ENCODE measurements at regions not wholly inside any gene's neighbourhood (a gene's known extent, or its start where the extent isn't known, plus 50 kb on each side); places are given as distances from the start of the nearest gene placed in this dataset.

GRCh38 chr17:70420861-70421445 is 251.6 kb downstream of the KCNJ2 start:
- no peaks in the 10 kb centered on the region for H3K27me3 Mint-ChIP-seq (ENCODE audit: unreplicated experiment)
- intact Hi-C loops (cut with micrococcal nuclease; ENCODE audit: unreplicated experiment) = no loop called here
- no peaks in the 10 kb centered on the region for H3K4me1 Mint-ChIP-seq (ENCODE audit: low read depth, unreplicated experiment)
- BruUV-seq (replicated peaks) = no TSS peak
- H3K4me3 Mint-ChIP-seq (ENCODE audit: low read depth, unreplicated experiment) = no peak overlapping the region
- TF ChIP-seq, protein P1, sequence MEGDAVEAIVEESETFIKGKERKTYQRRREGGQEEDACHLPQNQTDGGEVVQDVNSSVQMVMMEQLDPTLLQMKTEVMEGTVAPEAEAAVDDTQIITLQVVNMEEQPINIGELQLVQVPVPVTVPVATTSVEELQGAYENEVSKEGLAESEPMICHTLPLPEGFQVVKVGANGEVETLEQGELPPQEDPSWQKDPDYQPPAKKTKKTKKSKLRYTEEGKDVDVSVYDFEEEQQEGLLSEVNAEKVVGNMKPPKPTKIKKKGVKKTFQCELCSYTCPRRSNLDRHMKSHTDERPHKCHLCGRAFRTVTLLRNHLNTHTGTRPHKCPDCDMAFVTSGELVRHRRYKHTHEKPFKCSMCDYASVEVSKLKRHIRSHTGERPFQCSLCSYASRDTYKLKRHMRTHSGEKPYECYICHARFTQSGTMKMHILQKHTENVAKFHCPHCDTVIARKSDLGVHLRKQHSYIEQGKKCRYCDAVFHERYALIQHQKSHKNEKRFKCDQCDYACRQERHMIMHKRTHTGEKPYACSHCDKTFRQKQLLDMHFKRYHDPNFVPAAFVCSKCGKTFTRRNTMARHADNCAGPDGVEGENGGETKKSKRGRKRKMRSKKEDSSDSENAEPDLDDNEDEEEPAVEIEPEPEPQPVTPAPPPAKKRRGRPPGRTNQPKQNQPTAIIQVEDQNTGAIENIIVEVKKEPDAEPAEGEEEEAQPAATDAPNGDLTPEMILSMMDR (IDR thresholded peaks at IDR 0.05; ENCODE audit: unreplicated experiment) = no peak
- DNase-seq = no peak
- peaks cover 11% of the 10 kb centered on the region for H3K9me3 Mint-ChIP-seq (ENCODE audit: low read depth, unreplicated experiment)
- no peaks in the 10 kb centered on the region for H3K36me3 Mint-ChIP-seq (ENCODE audit: insufficient read depth, unreplicated experiment)
- CTCF ChIA-PET = no interaction called here
- no peak overlapping the region for H3K27ac Mint-ChIP-seq (ENCODE audit: unreplicated experiment)

GRCh38 chr17:70422862-70423261 is 253.5 kb downstream of the KCNJ2 start:
- no peak overlapping the region for H3K4me3 Mint-ChIP-seq (ENCODE audit: low read depth, unreplicated experiment)
- H3K9me3 Mint-ChIP-seq (ENCODE audit: low read depth, unreplicated experiment) = peaks cover 13% of the 10 kb centered on the region
- H3K4me1 Mint-ChIP-seq (ENCODE audit: low read depth, unreplicated experiment) = no peaks in the 10 kb centered on the region
- DNase-seq = no peak
- intact Hi-C loops (cut with micrococcal nuclease; ENCODE audit: unreplicated experiment) = no loop called here
- no TSS peak for BruUV-seq (replicated peaks)
- H3K27ac Mint-ChIP-seq (ENCODE audit: unreplicated experiment) = no peak overlapping the region
- CTCF ChIA-PET = no interaction called here
- TF ChIP-seq, protein P1 (IDR thresholded peaks at IDR 0.05; ENCODE audit: unreplicated experiment) = no peak
- no peaks in the 10 kb centered on the region for H3K27me3 Mint-ChIP-seq (ENCODE audit: unreplicated experiment)
- no peaks in the 10 kb centered on the region for H3K36me3 Mint-ChIP-seq (ENCODE audit: insufficient read depth, unreplicated experiment)

GRCh38 chr17:70423562-70423961 is 254.2 kb downstream of the KCNJ2 start:
- Mint-ChIP-seq H3K36me3 (ENCODE audit: insufficient read depth, unreplicated experiment) (no peaks in the 10 kb centered on the region), H3K27me3 (ENCODE audit: unreplicated experiment) (no peaks in the 10 kb centered on the region), H3K4me1 (ENCODE audit: low read depth, unreplicated experiment) (no peaks in the 10 kb centered on the region), H3K9me3 (ENCODE audit: low read depth, unreplicated experiment) (peaks cover 13% of the 10 kb centered on the region), H3K27ac (ENCODE audit: unreplicated experiment) (no peak overlapping the region), H3K4me3 (ENCODE audit: low read depth, unreplicated experiment) (no peak overlapping the region)
- TF ChIP-seq, protein P1 (IDR thresholded peaks at IDR 0.05; ENCODE audit: unreplicated experiment) = no peak
- no TSS peak for BruUV-seq (replicated peaks)
- DNase-seq = no peak
- intact Hi-C loops (cut with micrococcal nuclease; ENCODE audit: unreplicated experiment) = no loop called here
- CTCF ChIA-PET = no interaction called here

DNA sequence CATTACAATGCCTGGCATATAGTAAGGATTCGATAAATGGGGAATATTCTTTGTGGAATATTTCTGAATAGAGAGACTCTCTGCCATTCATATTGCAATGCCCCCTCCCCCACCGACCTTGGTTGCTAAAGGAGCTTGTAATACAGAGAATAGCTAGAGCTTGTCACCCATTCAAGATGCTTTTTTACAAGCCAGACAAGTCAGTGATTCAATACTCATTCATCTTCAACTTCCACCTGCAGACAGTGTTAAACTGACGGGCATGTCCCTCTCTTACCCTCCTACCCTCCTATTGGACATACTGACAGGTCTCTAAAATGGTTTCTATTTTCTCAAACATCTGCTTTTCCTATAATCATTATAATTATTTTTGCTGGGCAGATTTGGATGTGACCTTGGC is 257.4 kb downstream of the KCNJ2 start:
- intact Hi-C loops (cut with micrococcal nuclease; ENCODE audit: unreplicated experiment) = no loop called here
- CTCF ChIA-PET = no interaction called here
- Mint-ChIP-seq H3K36me3 (ENCODE audit: insufficient read depth, unreplicated experiment) (no peaks in the 10 kb centered on the region), H3K27me3 (ENCODE audit: unreplicated experiment) (no peaks in the 10 kb centered on the region), H3K9me3 (ENCODE audit: low read depth, unreplicated experiment) (peaks cover 8% of the 10 kb centered on the region), H3K4me1 (ENCODE audit: low read depth, unreplicated experiment) (no peaks in the 10 kb centered on the region), H3K27ac (ENCODE audit: unreplicated experiment) (no peak overlapping the region), H3K4me3 (ENCODE audit: low read depth, unreplicated experiment) (no peak overlapping the region)
- DNase-seq = no peak
- no TSS peak for BruUV-seq (replicated peaks)
- TF ChIP-seq, protein P1 (IDR thresholded peaks at IDR 0.05; ENCODE audit: unreplicated experiment) = no peak
